GM23338 (cell line): ENCODE measurements at regions not wholly inside any gene's neighbourhood (a gene's known extent, or its start where the extent isn't known, plus 50 kb on each side); places are given as distances from the start of the nearest gene placed in this dataset.

Source experiments
- ATAC-seq: fragments of 200-7000 bp; cut with Tn5 transposase; 3 replicates; pipeline ENCODE4 v1.9.1; 2020
- DNase-seq: peaks from one replicate; pipeline ENCODE4 v3.0.0-alpha.2; 2015; ENCODE audit warnings: low spot score
- H2AFZ ChIP-seq: fragments of 200-600 bp; sonication (generic); 2 replicates; pipeline ENCODE4 v1.8.0; 2016; ENCODE audit warnings: antibody characterized with exemption, mild to moderate bottlenecking, moderate library complexity
- H3F3A ChIP-seq: fragments of 200-600 bp; sonication (generic); replicated peaks from 2 replicates; pipeline ENCODE4 v1.8.0; 2017; ENCODE audit warnings: antibody characterized with exemption, mixed run types, low read depth
- H3K27ac ChIP-seq: fragments of 200-600 bp; sonication (generic); 2 replicates; pipeline ENCODE4 v1.6.1; 2016; ENCODE audit warnings: low read depth
- H3K27me3 ChIP-seq: fragments of 200-600 bp; sonication (generic); 2 replicates; pipeline ENCODE4 v1.8.0; 2016; ENCODE audit warnings: mild to moderate bottlenecking, mixed run types, moderate library complexity; ENCODE audit not compliant: insufficient read depth
- H3K36me3 ChIP-seq: fragments of 200-600 bp; sonication (generic); 2 replicates; pipeline ENCODE4 v1.8.0; 2016; ENCODE audit warnings: mild to moderate bottlenecking; ENCODE audit not compliant: insufficient read depth
- H3K4me1 ChIP-seq: fragments of 200-600 bp; sonication (generic); 2 replicates; pipeline ENCODE4 v1.8.0; 2016; ENCODE audit warnings: mild to moderate bottlenecking, moderate library complexity; ENCODE audit not compliant: insufficient read depth
- H3K4me2 ChIP-seq: fragments of 200-600 bp; sonication (generic); 2 replicates; pipeline ENCODE4 v1.7.1; 2017; ENCODE audit warnings: mixed run types
- H3K4me3 ChIP-seq: fragments of 200-600 bp; sonication (generic); 2 replicates; pipeline ENCODE4 v1.6.1; 2016; ENCODE audit warnings: mixed run types
- H3K79me2 ChIP-seq: fragments of 200-600 bp; sonication (generic); replicated peaks from 2 replicates; pipeline ENCODE4 v1.8.0; 2017; ENCODE audit warnings: mild to moderate bottlenecking; ENCODE audit not compliant: insufficient read depth
- H3K9me2 ChIP-seq: fragments of 200-600 bp; sonication (generic); 2 replicates; pipeline ENCODE4 v1.8.0; 2017; ENCODE audit not compliant: insufficient read depth
- H4K20me1 ChIP-seq: fragments of 200-600 bp; sonication (generic); replicated peaks from 2 replicates; pipeline ENCODE4 v1.8.0; 2017; ENCODE audit warnings: mild to moderate bottlenecking; ENCODE audit not compliant: insufficient read depth
- H3K27ac Mint-ChIP-seq: 2 replicates; pipeline ENCODE4 v1.8.0; 2020; ENCODE audit warnings: inconsistent platforms, mild to moderate bottlenecking, moderate library complexity, mixed read lengths
- H3K27me3 Mint-ChIP-seq: 3 replicates; pipeline ENCODE4 v1.8.0; 2022; ENCODE audit warnings: low read depth, mild to moderate bottlenecking, moderate library complexity, mixed read lengths, inconsistent platforms; ENCODE audit not compliant: insufficient read depth, poor library complexity
- H3K36me3 Mint-ChIP-seq: 3 replicates; pipeline ENCODE4 v1.8.0; 2021; ENCODE audit warnings: low read depth, mild to moderate bottlenecking, inconsistent platforms, moderate library complexity, mixed read lengths
- H3K4me1 Mint-ChIP-seq: 3 replicates; pipeline ENCODE4 v1.8.0; 2020; ENCODE audit warnings: mild to moderate bottlenecking, inconsistent platforms, mixed read lengths
- H3K4me3 Mint-ChIP-seq: 3 replicates; pipeline ENCODE4 v1.8.0; 2021; ENCODE audit warnings: moderate library complexity, mild to moderate bottlenecking, inconsistent platforms, mixed read lengths
- H3K9me3 Mint-ChIP-seq: 3 replicates; pipeline ENCODE4 v1.8.0; 2020; ENCODE audit warnings: moderate library complexity, mild to moderate bottlenecking, inconsistent platforms, mixed read lengths
- CTCF ChIP-seq, 2 experiments: fragments of 200-600 bp in 1 of 2; sonication (generic) in 1 of 2; conservative IDR thresholded peaks; 2 replicates each; pipeline versions ENCODE4 v1.5.1 to v1.6.1; 2016 to 2017; ENCODE audit warnings: antibody characterized with exemption in 2 of 2, low read depth in 2 of 2, mild to moderate bottlenecking in 2 of 2, moderate library complexity in 1 of 2
- ETS1 ChIP-seq: IDR thresholded peaks from 2 replicates; pipeline ENCODE4 v1.6.1; 2016; ENCODE audit warnings: antibody characterized with exemption
- EZH2phosphoT487 ChIP-seq: fragments of 200-600 bp; sonication (generic); IDR thresholded peaks from one replicate; pipeline ENCODE4 v1.8.1; 2018; ENCODE audit warnings: antibody characterized with exemption; ENCODE audit not compliant: unreplicated experiment
- NANOG ChIP-seq: IDR thresholded peaks from 2 replicates; pipeline ENCODE4 v1.6.1; 2016; ENCODE audit warnings: antibody characterized with exemption, borderline replicate concordance
- ZNF331 ChIP-seq: fragments of 250-450 bp; sonication (Bioruptor Pico); IDR thresholded peaks from 2 replicates; pipeline ENCODE4 v1.5.0; 2020; ENCODE audit warnings: low read depth, mild to moderate bottlenecking, moderate library complexity
- ZNF462 ChIP-seq: fragments of 250-450 bp; sonication (Bioruptor Pico); IDR thresholded peaks from 2 replicates; pipeline ENCODE4 v1.5.0; 2020; ENCODE audit warnings: mild to moderate bottlenecking, moderate library complexity

- no peak for TF ChIP-seq ZNF462
Observed at GRCh38 chr2:142521492-142521891, 356.0 kb upstream of the KYNU start (continued).

DNA sequence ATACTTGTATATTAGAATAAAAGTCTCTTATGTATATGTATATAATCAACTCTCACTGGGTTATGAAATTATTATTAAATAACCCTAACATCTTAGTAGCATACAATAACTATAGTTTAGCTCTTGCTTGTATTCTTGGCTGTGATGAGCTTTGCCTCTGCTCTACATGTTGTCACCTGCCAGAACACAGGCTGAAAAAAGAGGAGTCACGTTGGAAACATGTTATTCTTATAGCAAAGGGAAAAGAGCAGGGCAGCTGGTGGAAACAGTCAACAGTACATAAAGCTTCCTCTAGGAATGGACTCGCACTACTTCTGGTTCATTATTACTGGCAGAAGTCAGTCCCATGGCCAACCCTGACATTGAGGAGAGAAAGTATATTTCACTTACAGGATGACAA lies 362.0 kb upstream of the KYNU start:
- no peak overlapping the region for H3K4me2 ChIP-seq
- no peaks in the 10 kb centered on the region for H4K20me1 ChIP-seq
- no peaks in the 10 kb centered on the region for H3K27me3 ChIP-seq
- no peak overlapping the region for H2AFZ ChIP-seq
- no peaks in the 10 kb centered on the region for H3K36me3 Mint-ChIP-seq
- no peak overlapping the region for H3K27ac ChIP-seq
- no peaks in the 10 kb centered on the region for H3K9me2 ChIP-seq
- ATAC-seq, result no peak
- no peak for TF ChIP-seq NANOG
- TF ChIP-seq ETS1, result no peak
- no peak for TF ChIP-seq EZH2phosphoT487
- no peak for TF ChIP-seq ZNF331 (CRISPR knock-in tag)
- no peak for TF ChIP-seq CTCF (conservative IDR thresholded peaks at IDR 0.05; ENCODE audit: low read depth in 2 of 2)
- H3F3A ChIP-seq, result no peaks in the 10 kb centered on the region
- H3K4me3 ChIP-seq, result no peak overlapping the region
- 0 out of 2 replicates have a peak overlapping the region, but pooled peaks have one; percentile 21 for H3K27ac Mint-ChIP-seq
- no peak overlapping the region for H3K4me3 Mint-ChIP-seq
- H3K4me1 ChIP-seq, result peaks cover 9% of the 10 kb centered on the region
- no peaks in the 10 kb centered on the region for H3K36me3 ChIP-seq
- H3K9me3 Mint-ChIP-seq, result no peaks in the 10 kb centered on the region
- no peak for DNase-seq
- no peaks in the 10 kb centered on the region for H3K27me3 Mint-ChIP-seq
- H3K79me2 ChIP-seq, result no peaks in the 10 kb centered on the region
- peaks cover 11% of the 10 kb centered on the region for H3K4me1 Mint-ChIP-seq
